Fibroblast of skin of back (primary cell): ENCODE measurements at regions not wholly inside any gene's neighbourhood (a gene's known extent, or its start where the extent isn't known, plus 50 kb on each side); places are given as distances from the start of the nearest gene placed in this dataset.

ENCODE experiments used
- DNase-seq: peaks from one replicate; pipeline ENCODE4 v3.0.0-alpha.2; 2013

DNA sequence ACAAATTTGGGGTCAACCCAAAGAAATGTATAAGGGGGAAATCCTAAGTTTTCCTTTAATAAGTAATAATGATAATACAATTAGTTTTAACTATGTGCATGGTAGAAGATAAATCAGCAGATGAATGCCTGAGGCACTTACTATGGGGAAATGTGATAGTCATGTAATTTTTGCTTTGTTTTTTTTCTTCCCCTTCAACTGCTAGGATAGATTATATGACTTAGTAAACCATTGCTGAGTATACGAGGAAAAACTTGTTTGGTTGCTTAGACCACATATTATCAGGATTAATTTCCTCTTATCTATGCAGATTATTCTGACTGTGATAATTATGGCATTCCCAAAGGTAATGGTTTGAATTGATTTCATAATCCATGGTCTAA lies 181.1 kb downstream of the TGFB2 start:
- DNase-seq, result no peak

DNA sequence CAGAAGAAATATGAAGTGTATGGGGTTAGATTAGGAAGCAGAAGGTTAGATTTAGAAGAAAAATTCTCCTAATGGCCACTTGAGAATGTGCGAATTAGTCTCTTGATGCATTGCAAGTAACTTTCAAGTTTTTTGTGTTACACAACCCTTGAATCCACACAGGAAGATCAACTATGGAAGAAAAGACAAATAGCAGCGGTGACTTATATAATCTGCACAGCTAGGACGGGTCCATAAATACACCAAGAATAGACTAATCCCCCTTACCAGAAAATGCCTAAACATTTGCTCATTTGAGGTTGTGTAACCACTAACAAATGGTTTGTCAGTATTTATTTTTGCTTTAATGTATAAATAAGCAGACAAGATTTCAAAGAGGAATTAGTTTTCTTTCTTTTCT lies 182.6 kb downstream of the TGFB2 start:
- DNase-seq, result no peak

DNA sequence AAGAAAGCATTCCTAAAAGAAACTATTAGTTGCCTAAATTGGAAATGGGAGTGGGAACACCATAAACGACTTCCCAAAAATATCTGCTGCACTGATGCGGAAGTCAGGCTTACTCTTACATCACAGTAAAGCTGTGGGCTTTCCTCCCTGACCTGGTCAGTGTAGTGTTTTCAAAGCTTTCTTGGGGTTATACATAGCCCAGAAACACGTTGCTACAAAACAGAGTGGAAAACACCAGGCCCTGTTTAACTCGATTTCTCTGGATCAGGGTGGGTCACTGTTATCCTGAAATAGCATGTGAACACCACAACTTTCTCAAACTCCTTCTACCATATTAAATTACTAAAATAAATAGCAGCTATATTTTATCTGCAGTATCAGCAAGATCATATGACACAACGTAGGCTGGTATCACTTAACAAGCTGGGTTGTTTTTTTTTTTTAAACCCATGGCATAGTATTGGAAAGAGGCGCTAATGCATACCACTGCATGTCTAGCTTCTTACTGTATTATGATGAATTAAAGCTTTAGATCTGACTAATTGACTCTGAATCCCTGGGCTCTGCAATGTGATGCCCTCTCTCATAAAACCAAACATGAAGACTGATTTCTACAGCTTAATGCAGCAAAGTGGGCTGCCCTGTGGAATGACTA lies 184.6 kb downstream of the TGFB2 start:
- peak; percentile 61 for DNase-seq

DNA sequence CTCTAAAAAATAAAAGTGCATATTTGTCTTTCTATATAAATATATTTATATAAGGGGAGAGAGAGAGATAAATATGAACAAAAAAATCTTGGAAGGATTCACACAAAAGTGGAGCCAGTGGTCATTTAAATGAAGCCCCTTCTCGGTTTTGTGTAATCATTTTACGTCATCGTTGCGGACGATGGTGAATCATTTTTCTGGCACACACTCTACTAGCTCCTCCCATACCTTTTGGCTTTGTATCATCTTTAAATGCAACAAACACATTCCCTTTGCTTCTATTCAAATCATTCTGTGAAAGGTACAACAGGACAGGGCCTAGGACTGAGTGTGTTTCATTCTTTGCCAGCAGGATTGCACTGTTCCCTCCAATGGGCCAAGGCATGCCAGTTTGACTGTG lies 186.8 kb downstream of the TGFB2 start:
- no peak for DNase-seq

DNA sequence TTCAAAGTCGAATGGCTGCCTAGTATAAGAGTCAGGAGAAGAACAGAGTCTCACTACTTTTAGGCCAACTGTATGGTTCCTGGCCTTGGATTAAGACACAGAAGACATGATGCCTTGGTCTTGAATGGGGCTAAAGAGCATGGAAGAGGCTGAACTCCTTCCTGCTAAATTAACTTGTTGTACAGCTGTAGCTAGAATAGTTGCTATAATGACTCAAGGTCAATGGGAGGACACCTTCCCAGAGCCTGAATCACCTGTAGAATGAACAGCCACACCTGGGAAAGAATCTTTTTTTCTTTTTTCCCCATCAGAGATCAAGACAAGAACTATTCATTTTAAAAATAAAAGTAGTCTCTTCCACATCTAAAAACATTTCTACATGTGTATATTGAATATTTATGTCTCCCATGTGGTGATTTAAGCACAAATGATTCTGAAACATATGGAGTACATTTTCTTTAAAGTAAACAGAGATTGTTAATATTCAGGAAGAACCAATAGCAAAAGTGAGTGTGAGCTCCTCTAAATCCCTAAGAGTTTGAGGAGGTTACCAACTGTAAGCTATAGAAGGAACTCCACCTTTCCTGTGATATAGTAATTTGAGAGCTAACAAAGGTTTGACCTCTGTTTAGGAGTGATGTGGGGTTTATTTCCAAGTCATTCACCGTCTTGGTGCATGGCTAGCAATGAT lies 191.3 kb downstream of the TGFB2 start:
- no peak for DNase-seq

DNA sequence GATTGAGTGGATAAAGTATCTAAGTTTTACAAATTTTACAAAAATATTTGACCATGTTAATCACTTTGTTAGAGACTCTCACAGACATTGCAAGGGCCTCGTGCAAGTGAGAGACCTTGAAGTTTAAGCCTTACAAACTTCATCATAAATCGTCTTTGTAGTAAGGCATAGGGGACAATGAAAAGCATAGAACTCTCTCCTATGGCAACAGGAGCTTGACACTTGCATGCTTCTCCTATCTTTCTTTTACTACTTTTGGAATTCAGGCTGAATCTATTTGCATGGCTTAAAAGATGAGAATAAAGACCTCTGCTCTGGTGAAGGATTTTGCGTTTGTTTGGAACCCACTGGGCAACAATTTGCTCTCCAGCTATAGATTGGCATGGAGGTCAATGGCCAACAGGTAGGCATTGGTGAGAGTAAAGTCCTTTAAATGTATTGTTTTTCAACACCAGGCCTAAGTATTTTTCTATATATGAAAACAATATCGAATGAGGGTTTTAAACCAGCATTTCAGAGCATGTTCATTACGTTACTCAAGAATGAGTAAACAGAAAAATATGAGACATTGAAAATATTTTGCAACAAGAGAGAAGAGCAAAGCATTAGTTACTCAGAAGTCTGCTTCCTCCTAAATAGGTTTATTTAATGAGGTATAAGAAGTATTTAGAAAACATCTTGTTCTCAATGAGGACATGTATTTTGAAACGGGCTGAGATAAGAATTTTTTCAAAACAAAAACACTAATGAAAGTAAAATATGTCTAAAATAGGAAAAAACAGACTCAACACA lies 192.2 kb downstream of the TGFB2 start:
- DNase-seq, result peak; percentile 64

DNA sequence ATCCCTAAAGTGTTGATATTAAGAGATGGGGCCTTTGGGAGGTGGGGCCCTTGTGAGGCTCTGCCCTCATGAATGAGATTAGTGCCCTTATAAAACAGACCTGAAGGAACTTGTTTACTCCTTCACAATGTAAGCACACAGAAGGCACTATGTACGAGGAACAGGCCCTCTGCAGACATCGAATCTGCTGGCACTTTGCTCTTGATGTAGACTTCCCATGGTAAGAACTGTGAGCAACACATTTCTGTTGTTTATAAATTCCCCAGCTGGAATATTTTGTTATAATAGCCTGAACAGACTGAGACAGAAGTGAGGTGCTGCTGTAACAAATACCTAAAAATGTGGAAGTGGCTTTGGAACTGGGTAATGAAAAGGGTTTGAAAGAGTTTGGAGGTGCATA lies 193.2 kb downstream of the TGFB2 start:
- no peak for DNase-seq

DNA sequence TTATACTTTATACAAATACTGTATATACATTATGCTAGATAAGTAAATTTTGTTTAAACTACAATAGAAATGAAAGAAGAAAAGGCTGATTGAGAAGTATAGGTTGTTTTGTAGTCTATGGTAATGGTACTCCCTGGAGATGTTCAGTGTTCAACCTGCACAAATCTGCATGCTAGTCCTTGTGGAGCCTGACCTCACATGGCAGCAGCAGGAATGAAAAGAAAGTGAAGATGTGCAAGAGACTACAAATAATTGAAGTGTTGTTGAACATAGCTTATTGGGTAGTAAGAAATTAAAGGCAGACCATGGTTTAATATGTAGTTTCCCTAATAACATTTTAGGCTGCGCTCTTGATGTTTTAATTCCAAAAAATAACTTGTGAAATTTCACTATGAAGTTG lies 201.2 kb downstream of the TGFB2 start:
- DNase-seq, result peak; percentile 45

DNA sequence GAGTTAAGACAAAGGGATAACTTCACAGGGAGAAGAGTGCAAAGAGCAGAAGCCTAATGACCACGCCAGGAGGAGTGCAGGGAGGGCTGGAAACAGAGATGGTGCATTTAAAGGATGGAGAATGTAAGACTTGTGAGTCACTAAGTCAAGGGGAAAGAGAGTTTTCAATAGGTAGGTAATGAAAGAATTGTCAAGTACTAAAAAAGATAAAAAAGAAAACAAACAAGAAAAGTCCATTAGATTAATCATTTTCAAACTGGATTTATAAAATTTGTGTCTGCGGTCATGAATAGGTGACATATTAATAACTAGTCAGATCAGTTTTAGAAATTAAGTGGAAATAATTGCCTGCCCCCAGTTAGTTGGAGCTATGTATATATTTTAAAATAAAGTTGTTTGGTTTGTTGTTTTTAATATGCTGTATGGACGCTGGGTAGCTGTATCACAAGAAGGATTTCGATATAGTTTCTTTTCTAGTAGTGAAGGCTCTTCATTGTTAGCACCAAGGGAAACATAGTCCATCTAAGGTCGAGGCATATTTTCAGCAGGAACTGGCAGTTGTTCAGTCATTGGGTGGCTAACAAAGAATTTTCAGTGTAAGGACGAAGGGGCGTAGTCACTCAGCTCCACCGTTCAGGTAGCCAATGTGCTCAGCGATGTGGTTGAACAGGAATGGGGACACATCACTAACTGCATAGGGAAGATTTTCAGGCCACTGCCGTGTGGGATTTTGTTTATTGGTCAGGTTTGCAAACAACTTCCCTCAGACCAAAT lies 203.0 kb downstream of the TGFB2 start:
- no peak for DNase-seq

DNA sequence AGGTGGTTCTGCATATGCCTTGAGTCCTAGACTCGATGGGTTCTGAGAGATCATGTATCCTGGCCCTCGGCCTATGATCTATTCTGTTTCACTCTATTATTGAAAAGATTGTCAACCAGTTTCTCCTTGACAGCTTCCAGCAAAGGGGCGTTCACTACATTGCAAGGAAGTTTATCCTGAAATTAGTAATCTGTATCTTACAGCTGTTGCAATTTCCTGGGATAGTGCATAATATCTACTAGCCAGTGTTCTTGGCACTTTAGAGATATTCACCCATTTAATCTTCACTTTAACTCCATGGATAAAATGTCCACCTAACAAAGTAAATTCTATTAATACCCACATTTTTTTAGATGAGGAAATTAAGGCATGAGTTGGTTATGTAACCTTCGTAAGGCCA lies 203.6 kb downstream of the TGFB2 start:
- no peak for DNase-seq

DNA sequence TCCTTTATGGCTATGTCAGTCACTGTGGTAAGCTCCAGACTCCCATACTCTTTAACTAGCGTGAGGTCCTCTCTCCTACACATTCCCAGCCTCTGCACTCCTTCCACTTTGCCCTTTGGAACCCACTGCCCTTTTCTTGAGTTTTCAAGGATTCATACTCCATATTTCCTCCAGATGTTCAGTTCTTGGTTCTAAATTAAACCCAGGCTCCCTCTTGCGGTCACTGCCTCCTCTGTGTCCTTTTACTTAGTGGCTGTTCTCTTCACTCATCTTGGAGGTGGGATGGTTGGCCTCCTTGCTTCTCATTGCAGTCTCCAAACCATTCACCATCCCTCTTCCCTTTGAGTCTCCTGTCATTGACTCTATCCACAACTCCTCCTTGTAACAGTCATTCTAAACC lies 208.1 kb downstream of the TGFB2 start:
- DNase-seq, result peak; percentile 69

DNA sequence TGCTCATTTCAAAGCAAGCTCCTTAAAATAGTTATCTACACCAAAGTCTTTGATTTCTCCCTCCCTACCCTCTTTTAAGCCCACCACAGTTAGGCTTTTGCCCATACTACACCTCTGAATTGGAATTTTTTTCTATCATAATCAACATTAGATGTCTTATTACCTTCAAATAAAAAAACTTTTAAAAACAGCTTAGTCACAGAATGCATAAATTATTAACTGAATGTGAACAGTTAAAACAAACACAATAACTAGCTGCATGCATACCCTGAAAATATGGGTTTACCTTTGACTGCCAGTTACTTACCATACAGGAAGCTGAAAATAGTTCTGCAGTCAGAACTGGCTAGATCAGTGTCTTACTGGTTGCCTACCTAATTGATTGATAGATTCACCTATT lies 210.9 kb downstream of the TGFB2 start:
- DNase-seq, result no peak

DNA sequence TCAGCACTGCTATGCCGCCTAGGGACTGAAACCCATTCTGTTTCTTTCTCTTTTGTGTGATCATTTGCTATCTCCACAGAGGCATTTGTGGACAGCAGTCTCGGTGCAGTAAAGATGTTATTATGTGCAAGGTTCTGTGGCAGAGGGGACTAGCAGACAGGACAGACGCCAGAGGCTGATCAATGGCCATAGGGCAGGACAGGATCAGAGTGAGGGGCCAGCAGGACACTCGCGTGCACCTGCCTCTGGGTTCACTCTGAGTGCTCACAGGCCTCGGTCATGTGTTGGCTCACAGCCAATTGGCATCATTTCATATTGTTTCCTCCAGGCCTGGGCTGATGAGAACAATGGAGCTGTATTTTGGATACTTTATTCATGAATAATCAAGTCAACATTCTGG lies 212.6 kb downstream of the TGFB2 start:
- peak; percentile 32 for DNase-seq

DNA sequence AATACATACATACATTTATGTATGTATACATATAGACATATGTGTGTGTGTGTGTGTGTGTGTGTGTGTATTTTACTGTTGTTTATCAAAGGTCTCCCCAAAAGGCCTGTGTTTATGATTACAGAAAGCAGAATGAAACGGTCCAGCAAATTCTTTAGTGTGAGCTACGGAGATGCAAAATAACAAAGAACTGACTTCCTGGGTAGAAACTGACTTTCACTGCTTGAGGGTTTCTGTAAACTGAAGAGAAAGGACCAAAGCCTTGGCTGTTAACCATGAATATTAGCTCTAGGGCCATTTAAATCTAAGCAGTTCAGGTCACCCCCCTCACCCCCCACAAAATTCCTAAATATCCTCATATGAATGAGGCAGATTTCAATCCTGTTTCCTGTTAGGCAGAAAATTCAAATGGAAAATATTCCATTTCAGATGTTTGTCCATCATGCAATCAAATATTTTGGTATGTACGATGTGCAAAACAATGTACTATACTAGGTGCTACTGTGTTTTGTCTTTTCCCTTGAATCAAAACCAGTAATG lies 213.2 kb downstream of the TGFB2 start:
- DNase-seq, result no peak

DNA sequence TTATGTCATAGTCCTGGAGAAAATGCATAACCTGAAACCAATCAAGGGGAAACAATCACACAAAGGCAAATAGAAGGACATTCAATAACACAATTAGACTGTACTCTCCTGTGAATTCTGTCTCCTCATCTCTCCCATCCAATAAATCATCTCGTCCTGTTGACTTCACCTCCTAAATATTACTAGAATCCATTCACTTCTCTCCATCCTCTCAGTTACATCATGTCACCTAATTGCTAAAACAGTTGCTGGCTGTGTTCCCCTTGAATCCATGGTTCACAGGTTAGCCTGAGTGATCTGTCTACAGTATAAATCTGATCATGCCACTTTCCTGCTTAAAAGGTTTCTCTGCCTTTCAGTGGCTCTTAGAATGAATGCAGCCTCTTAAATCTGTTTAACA lies 220.2 kb downstream of the TGFB2 start:
- no peak for DNase-seq

DNA sequence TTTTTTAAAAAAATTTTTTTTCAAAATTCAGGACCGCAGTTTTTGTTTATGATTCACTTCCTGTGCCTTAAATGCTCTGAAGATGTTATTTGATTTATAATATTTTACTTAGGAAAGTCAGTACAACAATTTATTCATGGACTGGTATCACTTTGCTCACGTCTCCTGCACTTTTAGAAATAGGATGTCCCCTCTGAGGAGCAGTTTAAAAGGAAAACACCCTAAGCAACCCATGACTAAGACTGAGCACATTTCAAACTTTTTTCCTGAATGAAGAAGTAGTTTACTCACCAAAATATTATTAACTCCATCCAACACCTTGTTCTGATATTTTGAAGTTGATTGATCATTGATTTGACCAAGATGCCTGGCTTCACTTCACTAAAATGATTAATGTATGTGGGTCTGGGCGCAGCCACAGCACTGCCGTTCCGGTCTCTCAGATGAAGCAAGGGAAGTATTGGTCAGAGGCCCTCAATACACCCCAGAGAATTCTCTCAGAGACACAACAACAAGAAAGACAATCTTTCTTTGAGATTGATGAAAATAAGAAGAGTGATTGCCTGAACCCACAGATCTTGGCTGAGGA lies 223.9 kb downstream of the TGFB2 start:
- peak; percentile 38 for DNase-seq

DNA sequence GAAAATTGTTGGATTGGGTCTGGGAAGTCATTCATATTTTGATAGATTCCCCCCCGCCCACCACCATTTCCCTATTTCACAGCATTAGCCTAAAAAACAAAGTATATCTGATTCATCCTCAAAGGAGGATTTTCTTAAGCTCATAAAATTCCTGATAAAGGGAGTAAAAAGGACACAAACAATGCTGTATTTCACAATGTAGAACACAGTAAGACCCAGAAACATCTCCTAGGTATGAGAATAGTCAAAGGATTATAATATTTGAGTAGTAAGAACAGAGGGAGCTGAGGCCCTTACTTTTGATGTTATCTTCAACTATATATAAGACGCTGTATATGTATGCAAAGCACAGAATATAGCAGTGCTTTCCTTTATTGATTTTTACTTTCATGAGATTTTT lies 225.3 kb downstream of the TGFB2 start:
- DNase-seq, result no peak

DNA sequence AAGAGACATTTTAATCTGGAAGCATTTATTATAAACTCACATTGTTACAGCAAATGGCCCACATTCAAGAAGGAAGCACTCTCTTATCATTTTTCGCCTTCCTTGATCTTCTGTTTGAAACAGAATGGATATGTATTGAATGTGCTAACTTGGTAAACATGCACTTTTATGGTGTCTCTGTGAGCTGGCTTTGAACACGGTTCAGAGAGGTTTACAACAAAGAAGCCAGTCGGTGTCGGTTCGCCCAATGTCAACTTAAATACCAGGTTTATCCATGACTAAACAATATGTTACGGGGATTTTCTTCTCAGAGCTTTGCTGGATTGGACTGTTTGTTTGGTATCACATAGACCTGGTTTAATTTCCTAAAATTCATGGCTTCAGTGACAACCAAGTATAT lies 226.4 kb downstream of the TGFB2 start:
- no peak for DNase-seq

DNA sequence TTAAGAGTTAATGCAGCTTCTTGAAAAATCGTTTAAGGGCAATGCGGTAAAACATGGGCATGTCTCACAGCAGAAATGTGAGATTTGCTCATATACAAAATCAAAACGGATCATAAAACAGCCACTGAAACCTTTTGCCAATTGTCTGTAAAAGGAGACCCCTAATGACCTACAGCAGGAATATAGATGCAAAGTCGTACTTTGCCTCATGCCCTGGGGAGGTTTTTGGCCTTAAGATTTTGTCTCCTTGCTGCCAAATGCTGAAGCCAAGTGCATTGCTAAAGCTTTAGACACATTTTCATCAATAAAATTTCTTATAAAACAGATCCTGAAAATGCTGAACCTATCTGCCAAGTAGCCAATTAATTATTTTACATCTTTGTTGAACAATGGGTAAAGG lies 226.9 kb downstream of the TGFB2 start:
- DNase-seq, result no peak

DNA sequence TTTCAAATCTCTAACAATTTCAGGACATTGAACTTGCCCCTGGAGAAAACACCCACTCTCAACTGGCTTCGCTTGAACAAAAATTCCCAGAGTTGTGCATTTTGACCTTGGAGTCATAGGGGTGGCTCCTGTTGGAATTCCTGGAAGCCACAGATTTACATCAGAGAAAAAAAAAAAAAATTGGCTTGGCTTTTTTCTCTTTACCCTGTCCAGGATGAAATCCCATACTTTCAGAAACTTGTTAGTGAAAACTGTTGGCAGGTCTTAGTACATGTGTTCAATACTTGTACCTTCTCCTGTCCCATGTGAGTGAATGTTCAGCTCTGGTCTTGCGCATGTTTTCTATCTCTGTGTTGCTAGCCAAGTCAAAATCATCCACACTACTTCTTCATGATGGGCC lies 228.8 kb downstream of the TGFB2 start:
- no peak for DNase-seq

DNA sequence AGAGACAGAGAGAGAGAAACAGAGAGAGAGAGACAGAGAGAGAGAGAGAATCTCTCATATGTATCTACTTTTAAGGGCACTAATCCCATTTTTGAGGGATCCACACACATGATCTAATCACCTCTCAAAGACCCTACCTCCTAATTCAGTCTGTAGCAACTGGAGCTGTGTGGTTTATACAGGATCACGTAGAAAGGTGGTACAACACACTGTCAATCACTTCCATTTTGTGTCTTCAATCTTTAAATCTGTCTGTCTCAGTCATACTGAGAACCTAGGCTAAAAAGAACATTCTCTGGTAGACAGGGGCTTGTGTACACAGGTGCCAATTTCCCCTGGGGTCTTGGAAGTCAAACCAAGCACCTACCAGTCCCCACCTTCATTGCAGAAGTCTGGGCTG lies 229.9 kb downstream of the TGFB2 start:
- no peak for DNase-seq

DNA sequence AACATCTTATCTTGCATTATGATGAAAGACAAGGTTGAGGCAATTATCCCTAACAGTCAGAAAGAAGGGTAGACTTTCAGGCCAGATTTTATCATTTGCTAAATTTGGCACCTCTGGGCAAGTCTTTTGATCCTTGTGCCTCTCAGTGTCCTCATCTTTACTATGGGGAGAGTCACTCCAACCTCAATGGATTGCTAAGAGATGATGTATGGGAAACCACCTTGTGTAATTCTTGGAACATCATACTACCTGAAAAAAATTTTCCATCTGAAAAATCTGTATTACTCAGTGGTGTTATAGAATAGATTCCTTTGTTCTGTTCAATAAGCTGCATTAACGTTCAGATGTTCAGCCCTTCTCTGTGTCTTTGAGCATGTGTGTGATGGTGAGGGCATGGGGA lies 230.7 kb downstream of the TGFB2 start:
- DNase-seq, result no peak

DNA sequence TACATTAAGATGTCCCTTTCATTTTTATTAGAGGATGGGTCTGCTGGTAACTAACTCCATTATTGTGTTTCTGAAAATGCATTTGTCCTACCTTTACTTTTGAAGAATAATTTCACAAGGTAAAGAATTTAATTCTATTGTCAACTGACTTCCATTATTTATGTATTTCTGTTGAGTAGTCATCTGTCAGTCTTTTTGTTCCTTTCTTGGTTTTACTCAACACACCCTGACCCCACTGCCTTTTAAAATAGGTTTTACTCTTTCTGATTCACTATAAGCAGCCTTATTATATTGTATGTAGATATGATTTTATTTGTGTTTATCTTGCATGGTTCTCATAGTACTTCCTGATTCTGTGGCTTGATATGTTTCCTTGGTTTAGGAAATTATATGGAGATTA lies 237.5 kb downstream of the TGFB2 start:
- no peak for DNase-seq
